HL-60 (cell line): ENCODE measurements at regions not wholly inside any gene's neighbourhood (a gene's known extent, or its start where the extent isn't known, plus 50 kb on each side); places are given as distances from the start of the nearest gene placed in this dataset.

ENCODE experiments used
- DNase-seq, 2 experiments: peaks; one replicate each; pipeline ENCODE4 v3.0.0-alpha.2; 2010 to 2020; ENCODE audit warnings: low read depth in 1 of 2, low spot score in 1 of 2
- H3K27ac ChIP-seq: fragments of 250-450 bp; sonication (Bioruptor Pico); replicated peaks from 2 replicates; pipeline ENCODE4 v1.5.1; 2020; ENCODE audit warnings: mild to moderate bottlenecking, moderate library complexity
- H3K27me3 ChIP-seq: fragments of 250-450 bp; sonication (Bioruptor Pico); 2 replicates; pipeline ENCODE4 v1.5.1; 2021; ENCODE audit warnings: mild to moderate bottlenecking, moderate library complexity; ENCODE audit not compliant: insufficient read depth, poor library complexity, severe bottlenecking
- H3K4me3 ChIP-seq: replicated peaks from 2 replicates; pipeline ENCODE4 v1.5.1; 2011; ENCODE audit warnings: mild to moderate bottlenecking, control low read depth, low read length; ENCODE audit not compliant: insufficient read depth
- CTCF ChIP-seq: IDR thresholded peaks from one replicate; pipeline ENCODE4 v1.5.1; 2011; ENCODE audit warnings: low read length, control low read depth, inconsistent platforms; ENCODE audit not compliant: insufficient read depth
- GABPA ChIP-seq: IDR thresholded peaks from 2 replicates; pipeline ENCODE4 v1.6.1; 2012; ENCODE audit warnings: low read depth
- POLR2AphosphoS5 ChIP-seq: IDR thresholded peaks from 2 replicates; pipeline ENCODE4 v1.6.1; 2012; ENCODE audit warnings: low read depth
- REST ChIP-seq: IDR thresholded peaks from 2 replicates; pipeline ENCODE4 v1.6.1; 2012; ENCODE audit warnings: low read depth; ENCODE audit not compliant: insufficient replicate concordance
- SPI1 ChIP-seq: IDR thresholded peaks from 2 replicates; pipeline ENCODE4 v1.6.1; 2012; ENCODE audit warnings: low read depth, mild to moderate bottlenecking, borderline replicate concordance

GRCh38 chr5:86232246-86232645 is 385.5 kb upstream of the COX7C start:
- no peak overlapping the region for H3K4me3 ChIP-seq
- no peak overlapping the region for H3K27ac ChIP-seq
- DNase-seq, result no peak
- no peaks in the 10 kb centered on the region for H3K27me3 ChIP-seq
- TF ChIP-seq REST, result no peak
- TF ChIP-seq GABPA, result no peak
- TF ChIP-seq CTCF, result no peak
- TF ChIP-seq POLR2AphosphoS5, result no peak
- no peak for TF ChIP-seq SPI1

GRCh38 chr5:86244153-86244552 is 373.6 kb upstream of the COX7C start:
- DNase-seq, result no peak
- no peak overlapping the region for H3K27ac ChIP-seq
- TF ChIP-seq CTCF (no peak), GABPA (no peak), REST (no peak), POLR2AphosphoS5 (no peak), SPI1 (no peak)
- no peak overlapping the region for H3K4me3 ChIP-seq
- no peaks in the 10 kb centered on the region for H3K27me3 ChIP-seq

GRCh38 chr5:86257871-86258270 is 359.9 kb upstream of the COX7C start:
- H3K4me3 ChIP-seq, result no peak overlapping the region
- DNase-seq, result no peak

More at GRCh38 chr5:86257871-86258270, 359.9 kb upstream of the COX7C start:
- no peak overlapping the region for H3K27ac ChIP-seq
- H3K27me3 ChIP-seq, result no peaks in the 10 kb centered on the region
- TF ChIP-seq SPI1 (no peak), CTCF (no peak), GABPA (no peak), POLR2AphosphoS5 (no peak), REST (no peak)
